B cell (primary cell): ENCODE measurements at regions not wholly inside any gene's neighbourhood (a gene's known extent, or its start where the extent isn't known, plus 50 kb on each side); places are given as distances from the start of the nearest gene placed in this dataset.

ENCODE experiments used
- ATAC-seq: fragments of 200-7000 bp; cut with Tn5 transposase; one replicate; pipeline ENCODE4 v1.10.0; 2021; ENCODE audit warnings: low read depth, mild to moderate bottlenecking, moderate number of reproducible peaks, moderate library complexity
- CTCF ChIA-PET: fragments of 350-600 bp; sonication (Branson Sonifier 250); formaldehyde crosslinking; loops from one replicate; lab custom pipeline; 2021; ENCODE audit warnings: antibody characterized with exemption, inconsistent platforms; lab: Charles Lee
- POLR2A ChIA-PET: fragments of 350-600 bp; sonication (Branson Sonifier 250); formaldehyde crosslinking; loops from one replicate; lab custom pipeline; 2021; ENCODE audit warnings: antibody characterized with exemption; lab: Charles Lee
- DNase-seq: peaks from one replicate; pipeline ENCODE4 v3.0.0; 2013
- H2AFZ ChIP-seq: 2 replicates; pipeline ENCODE4 v1.6.1; 2012; ENCODE audit warnings: mild to moderate bottlenecking, low read depth, low read length; ENCODE audit not compliant: insufficient read depth, poor library complexity, severe bottlenecking
- H3K27ac ChIP-seq, 2 donors: 1 replicate in 1 of 2; 2 replicates in 1 of 2; pipeline ENCODE4 v1.5.1; 2012 to 2013; ENCODE audit warnings: low read length in 2 of 2, mild to moderate bottlenecking in 2 of 2, moderate library complexity in 1 of 2
- H3K27me3 ChIP-seq, 4 experiments: fragments of 200-600 bp in 1 of 4; sonication (generic) in 1 of 4; replicated peaks in 1 of 4; 1 replicate in 2 of 4; 2 replicates in 2 of 4; pipeline versions ENCODE4 v1.6.1 to v1.7.0; 2013 to 2016; ENCODE audit warnings: low read length in 3 of 4, mild to moderate bottlenecking in 2 of 4, mixed read lengths in 1 of 4, moderate library complexity in 1 of 4; ENCODE audit not compliant: insufficient read depth in 4 of 4, control insufficient read depth in 3 of 4; ENCODE audit errors: control extremely low read depth in 1 of 4
- H3K36me3 ChIP-seq, 2 experiments: replicated peaks in 1 of 2; 1 replicate in 1 of 2; 2 replicates in 1 of 2; pipeline versions ENCODE4 v1.6.1 to v1.7.1; 2013; ENCODE audit warnings: low read length in 1 of 2; ENCODE audit not compliant: insufficient read depth in 2 of 2, control insufficient read depth in 1 of 2; ENCODE audit errors: control extremely low read depth in 1 of 2, extremely low read depth in 1 of 2
- H3K4me1 ChIP-seq, 2 donors: fragments of 200-600 bp in 1 of 2; sonication (generic) in 1 of 2; 1 replicate in 1 of 2; 2 replicates in 1 of 2; pipeline versions ENCODE4 v1.5.1 to v1.6.1; 2013 to 2017; ENCODE audit warnings: low read length in 2 of 2; ENCODE audit not compliant: control insufficient read depth in 2 of 2, insufficient read depth in 2 of 2
- H3K4me2 ChIP-seq: replicated peaks from 2 replicates; pipeline ENCODE3; 2012; ENCODE audit warnings: mild to moderate bottlenecking, low read depth, low read length; ENCODE audit not compliant: poor library complexity, severe bottlenecking
- H3K4me3 ChIP-seq, 5 experiments: fragments of 200-600 bp in 1 of 5; sonication (generic) in 1 of 5; 1 replicate in 3 of 5; 2 replicates in 2 of 5; pipeline versions ENCODE4 v1.5.1 to v1.7.0; 2011 to 2016; ENCODE audit warnings: low read length in 4 of 5, mild to moderate bottlenecking in 4 of 5, low read depth in 2 of 5, control low read depth in 1 of 5, moderate library complexity in 1 of 5; ENCODE audit not compliant: insufficient read depth in 1 of 5; ENCODE audit errors: control extremely low read depth in 1 of 5, extremely low read depth in 1 of 5
- H3K79me2 ChIP-seq: fragments of 200-600 bp; sonication (generic); one replicate; pipeline ENCODE4 v1.6.0; 2016; ENCODE audit warnings: low read length; ENCODE audit not compliant: control insufficient read depth, insufficient read depth
- H3K9ac ChIP-seq: fragments of 200-600 bp; sonication (generic); 2 replicates; pipeline ENCODE4 v1.6.1; 2017; ENCODE audit warnings: mild to moderate bottlenecking, low read length, moderate library complexity
- H3K9me3 ChIP-seq, 3 donors: one replicate each; pipeline versions ENCODE4 v1.6.1 to v1.7.1; 2013; ENCODE audit warnings: low read length in 2 of 3; ENCODE audit not compliant: control insufficient read depth in 2 of 3, insufficient read depth in 1 of 3; ENCODE audit errors: control extremely low read depth in 1 of 3
- H4K20me1 ChIP-seq: 2 replicates; pipeline ENCODE4 v1.6.0; 2012; ENCODE audit warnings: mild to moderate bottlenecking, low read length; ENCODE audit not compliant: insufficient read depth, control insufficient read depth, poor library complexity, severe bottlenecking
- H3K27ac Mint-ChIP-seq: one replicate; pipeline ENCODE4 v1.8.0; 2021; ENCODE audit warnings: mixed read lengths
- H3K27me3 Mint-ChIP-seq: one replicate; pipeline ENCODE4 v1.8.0; 2021; ENCODE audit warnings: mixed read lengths
- H3K4me1 Mint-ChIP-seq: one replicate; pipeline ENCODE4 v1.8.0; 2021; ENCODE audit warnings: mixed read lengths
- H3K4me3 Mint-ChIP-seq: one replicate; pipeline ENCODE4 v1.8.0; 2021; ENCODE audit warnings: mixed read lengths
- H3K9me3 Mint-ChIP-seq: one replicate; pipeline ENCODE4 v1.8.0; 2022; ENCODE audit warnings: mixed read lengths; ENCODE audit not compliant: insufficient read depth
- CTCF ChIP-seq: fragments of 200-600 bp; IDR thresholded peaks from one replicate; pipeline ENCODE4 v1.8.0; 2022; ENCODE audit warnings: antibody characterized with exemption, mild to moderate bottlenecking
- EZH2 ChIP-seq: IDR thresholded peaks from 2 replicates; pipeline ENCODE4 v1.6.1; 2012; ENCODE audit warnings: borderline replicate concordance, low read depth, mild to moderate bottlenecking, moderate library complexity, low read length; ENCODE audit not compliant: insufficient read depth, poor library complexity, severe bottlenecking
- WGBS: methylation state at CpG from one replicate; pipeline ENCODE4 v1.1.5; 2013; ENCODE audit warnings: missing lambda C conversion rate; ENCODE audit not compliant: insufficient coverage; 5-methylcytosine and 5-hydroxymethylcytosine counted together
- intact Hi-C: fragments of 100-400 bp; cut with micrococcal nuclease; formaldehyde crosslinking; loops from one replicate; pipeline ENCODE4 v1.10.0; 2022

GRCh38 chr3:106719583-106719982 is 657.7 kb upstream of the CCDC54 start:
- no peaks in the 10 kb centered on the region for H3K4me1 Mint-ChIP-seq
- no peak overlapping the region for H2AFZ ChIP-seq
- H3K27ac Mint-ChIP-seq = no peak overlapping the region
- no peak overlapping the region for H3K9ac ChIP-seq
- intact Hi-C loops = no loop called here
- 100% methylated on average over 1 of the region's 2 CpGs for WGBS
- H3K27me3 ChIP-seq = no peaks in the 10 kb centered on the region
- no peak overlapping the region for H3K4me2 ChIP-seq
- no peak overlapping the region for H3K27ac ChIP-seq
- no peaks in the 10 kb centered on the region for H3K36me3 ChIP-seq
- ChIA-PET POLR2A (no interaction called here), CTCF (no interaction called here)
- no peak for DNase-seq
- no peak for TF ChIP-seq EZH2
- no peak for TF ChIP-seq CTCF
- H3K9me3 ChIP-seq = peaks cover 0 to 10% (median 0%) of the 10 kb centered on the region in 3 donors
- H3K4me1 ChIP-seq = no peaks in the 10 kb centered on the region
- no peak overlapping the region for H3K4me3 ChIP-seq
- H3K27me3 Mint-ChIP-seq = peaks cover 3% of the 10 kb centered on the region
- peaks cover 1% of the 10 kb centered on the region for H3K9me3 Mint-ChIP-seq
- ATAC-seq = no peak
- no peak overlapping the region for H3K4me3 Mint-ChIP-seq
- no peaks in the 10 kb centered on the region for H3K79me2 ChIP-seq
- no peaks in the 10 kb centered on the region for H4K20me1 ChIP-seq

GRCh38 chr3:106720510-106720909 is 656.7 kb upstream of the CCDC54 start:
- WGBS = 94% methylated on average over 9 of the region's 9 CpGs
- no peaks in the 10 kb centered on the region for H3K4me1 Mint-ChIP-seq
- ATAC-seq = no peak

More at GRCh38 chr3:106720510-106720909, 656.7 kb upstream of the CCDC54 start:
- no peak overlapping the region for H3K4me2 ChIP-seq
- no peaks in the 10 kb centered on the region for H3K36me3 ChIP-seq
- no peak for TF ChIP-seq EZH2
- TF ChIP-seq CTCF = no peak
- ChIA-PET CTCF (no interaction called here), POLR2A (no interaction called here)
- no peak overlapping the region for H3K4me3 ChIP-seq
- H3K27me3 Mint-ChIP-seq = peaks cover under 1% of the 10 kb centered on the region
- H3K79me2 ChIP-seq = no peaks in the 10 kb centered on the region
- no peak overlapping the region for H3K27ac Mint-ChIP-seq
- intact Hi-C loops = no loop called here
- no peak overlapping the region for H3K4me3 Mint-ChIP-seq
- H3K9me3 ChIP-seq = peaks cover 0 to 10% (median 0%) of the 10 kb centered on the region in 3 donors
- no peak for DNase-seq
- no peak overlapping the region for H3K27ac ChIP-seq
- H4K20me1 ChIP-seq = no peaks in the 10 kb centered on the region
- no peak overlapping the region for H3K9ac ChIP-seq
- H2AFZ ChIP-seq = no peak overlapping the region
- H3K4me1 ChIP-seq = no peaks in the 10 kb centered on the region
- no peaks in the 10 kb centered on the region for H3K27me3 ChIP-seq
- H3K9me3 Mint-ChIP-seq = no peaks in the 10 kb centered on the region
